Endothelial cell of umbilical vein (primary cell): ENCODE measurements at regions not wholly inside any gene's neighbourhood (a gene's known extent, or its start where the extent isn't known, plus 50 kb on each side); places are given as distances from the start of the nearest gene placed in this dataset.

Experiments used
- BruUV-seq: library from RNA; stranded (reverse); fragments of 400-500 nt; replicated peaks from 2 replicates; lab custom pipeline; 2021; lab: Mats Ljungman, UMichigan
- CTCF ChIA-PET: fragments of 300-600, 350-600 bp; sonication (Branson Sonifier 250); formaldehyde crosslinking; loops from one replicate; lab custom pipeline; 2021; ENCODE audit warnings: antibody characterized with exemption, inconsistent platforms; lab: Charles Lee
- POLR2A ChIA-PET: fragments of 300-600, 350-600 bp; sonication (Branson Sonifier 250); formaldehyde crosslinking; loops from one replicate; lab custom pipeline; 2021; ENCODE audit warnings: antibody characterized with exemption, inconsistent platforms; lab: Charles Lee
- DNase-seq: peaks from one replicate; pipeline ENCODE4 v3.0.0-alpha.2; 2011; ENCODE audit warnings: low read depth, low spot score
- FAIRE-seq: peaks from 2 replicates; lab custom pipeline; 2011; peaks lifted over from hg19 to GRCh38; lab: Jason Lieb, UNC
- H2AFZ ChIP-seq: 2 replicates; pipeline ENCODE4 v1.6.0; 2012; ENCODE audit warnings: low read depth, low read length, control low read depth, inconsistent platforms
- H3K27ac ChIP-seq: 2 replicates; pipeline ENCODE4 v1.5.1; 2011; ENCODE audit warnings: low read depth, mild to moderate bottlenecking, control low read depth, low read length, moderate library complexity; ENCODE audit not compliant: insufficient read depth
- H3K27me3 ChIP-seq, 2 experiments: 2 replicates each; pipeline versions ENCODE4 v1.6.0 to v1.6.1; 2011; ENCODE audit warnings: low read length in 2 of 2, mixed read lengths in 1 of 2; ENCODE audit not compliant: control insufficient read depth in 2 of 2, insufficient read depth in 2 of 2
- H3K36me3 ChIP-seq, 2 experiments: 2 replicates in 1 of 2; 3 replicates in 1 of 2; pipeline ENCODE4 v1.5.1; 2011; ENCODE audit warnings: low read length in 2 of 2, mild to moderate bottlenecking in 1 of 2, moderate library complexity in 1 of 2; ENCODE audit not compliant: control insufficient read depth in 2 of 2, insufficient read depth in 2 of 2; ENCODE audit errors: extremely low read depth in 1 of 2
- H3K4me1 ChIP-seq: 3 replicates; pipeline ENCODE4 v1.5.1; 2011; ENCODE audit warnings: mild to moderate bottlenecking, low read length; ENCODE audit not compliant: control insufficient read depth, insufficient read depth; ENCODE audit errors: extremely low read depth
- H3K4me2 ChIP-seq: 2 replicates; pipeline ENCODE4 v1.6.1; 2011; ENCODE audit warnings: low read length, control low read depth, mixed read lengths; ENCODE audit not compliant: insufficient read depth
- H3K4me3 ChIP-seq, 3 experiments: fragments of 200-600 bp in 1 of 3; sonication (generic), shearing (Covaris generic) in 1 of 3; replicated peaks in 1 of 3; 2 replicates each; pipeline ENCODE4 v1.5.1; 2011 to 2016; ENCODE audit warnings: control low read depth in 3 of 3, low read length in 3 of 3, mild to moderate bottlenecking in 2 of 3, inconsistent platforms in 1 of 3, low read depth in 1 of 3, moderate library complexity in 1 of 3; ENCODE audit not compliant: insufficient read depth in 1 of 3
- H3K79me2 ChIP-seq: 2 replicates; pipeline ENCODE4 v1.6.0; 2012; ENCODE audit warnings: low read length, inconsistent platforms; ENCODE audit not compliant: control insufficient read depth, insufficient read depth
- H3K9ac ChIP-seq: replicated peaks from 2 replicates; pipeline ENCODE3; 2011; ENCODE audit warnings: low read length, control low read depth; ENCODE audit not compliant: insufficient read depth; ENCODE audit errors: extremely low read depth
- H3K9me1 ChIP-seq: replicated peaks from 3 replicates; pipeline ENCODE4 v1.6.0; 2011; ENCODE audit warnings: mild to moderate bottlenecking, low read length; ENCODE audit not compliant: control insufficient read depth, insufficient read depth; ENCODE audit errors: extremely low read depth
- H3K9me3 ChIP-seq: replicated peaks from 2 replicates; pipeline ENCODE4 v1.5.1; 2012; ENCODE audit warnings: low read length, inconsistent platforms; ENCODE audit not compliant: control insufficient read depth, insufficient read depth
- H4K20me1 ChIP-seq: replicated peaks from 2 replicates; pipeline ENCODE3; 2011; ENCODE audit warnings: mild to moderate bottlenecking, low read length; ENCODE audit not compliant: control insufficient read depth, insufficient read depth; ENCODE audit errors: extremely low read depth
- CTCF ChIP-seq, 2 donors: IDR thresholded peaks; 1 replicate in 1 of 2; 2 replicates in 1 of 2; pipeline ENCODE4 v1.5.1; 2011; ENCODE audit warnings: low read length in 2 of 2, mild to moderate bottlenecking in 2 of 2, moderate library complexity in 2 of 2, control low read depth in 1 of 2, inconsistent platforms in 1 of 2, low read depth in 1 of 2; ENCODE audit not compliant: insufficient read depth in 1 of 2; ENCODE audit errors: extremely low read depth in 1 of 2
- EZH2 ChIP-seq: IDR thresholded peaks from 2 replicates; pipeline ENCODE4 v1.6.1; 2012; ENCODE audit warnings: borderline replicate concordance, low read depth, mild to moderate bottlenecking, moderate library complexity, low read length, inconsistent platforms; ENCODE audit not compliant: severe bottlenecking
- FOS ChIP-seq: IDR thresholded peaks from 2 replicates; pipeline ENCODE4 v1.6.1; 2011; ENCODE audit warnings: mild to moderate bottlenecking, low read length, moderate library complexity, borderline replicate concordance; ENCODE audit not compliant: insufficient read depth
- GATA2 ChIP-seq: IDR thresholded peaks from 2 replicates; pipeline ENCODE4 v1.7.0; 2011; ENCODE audit warnings: low read depth, mild to moderate bottlenecking, moderate library complexity, mixed read lengths, low read length; ENCODE audit not compliant: insufficient read length, insufficient read depth
- JUN ChIP-seq: IDR thresholded peaks from 2 replicates; pipeline ENCODE4 v1.6.1; 2011; ENCODE audit warnings: borderline replicate concordance, low read depth; ENCODE audit not compliant: insufficient read length, insufficient read depth
- MAX ChIP-seq: IDR thresholded peaks from 2 replicates; pipeline ENCODE4 v1.6.1; 2011; ENCODE audit not compliant: insufficient read depth, insufficient read length
- MYC ChIP-seq: IDR thresholded peaks from one replicate; pipeline ENCODE4 v1.6.1; 2011; ENCODE audit warnings: mild to moderate bottlenecking, low read depth, low read length
- POLR2A ChIP-seq: IDR thresholded peaks from 2 replicates; pipeline ENCODE4 v1.6.1; 2012; ENCODE audit warnings: low read depth, mild to moderate bottlenecking, control low read depth, low read length
- POLR2AphosphoS5 ChIP-seq: IDR thresholded peaks from 2 replicates; pipeline ENCODE4 v1.6.1; 2012; ENCODE audit warnings: low read depth, mild to moderate bottlenecking, control low read depth, low read length, moderate library complexity; ENCODE audit not compliant: insufficient read depth
- dilution Hi-C: fragments of 300-500 bp; cut with MboI; formaldehyde crosslinking; loops from one replicate; pipeline ENCODE4 v1.15.0; 2019; ENCODE audit warnings: low sequenced_read_pairs; ENCODE audit not compliant: extremely low pct_ligation_motif_present
- intact Hi-C: fragments of 100-400 bp; cut with micrococcal nuclease; formaldehyde crosslinking; loops from one replicate; pipeline ENCODE4 v1.10.0; 2022

GRCh38 chr13:31027136-31027535 is 94.7 kb downstream of the TEX26 start:
- no peak overlapping the region for H3K4me3 ChIP-seq
- no peaks in the 10 kb centered on the region for H3K79me2 ChIP-seq
- no peaks in the 10 kb centered on the region for H3K9me1 ChIP-seq
- no peaks in the 10 kb centered on the region for H3K36me3 ChIP-seq
- BruUV-seq: no TSS peak
- no peak overlapping the region for H3K4me2 ChIP-seq
- intact Hi-C loops: no loop called here
- dilution Hi-C loops: no loop called here
- H3K27me3 ChIP-seq: peaks cover 6 to 10% of the 10 kb centered on the region in 2 experiments
- TF ChIP-seq MAX (no peak), EZH2 (no peak), JUN (no peak), GATA2 (no peak), POLR2A (no peak), MYC (no peak), POLR2AphosphoS5 (no peak), CTCF (IDR thresholded peaks at IDR 0.05; ENCODE audit: extremely low read depth in 1 of 2, insufficient read depth in 1 of 2, low read depth in 1 of 2, low read length in 2 of 2) (no peak), FOS (no peak)
- no peak overlapping the region for H3K9ac ChIP-seq
- no peak overlapping the region for H3K27ac ChIP-seq
- H2AFZ ChIP-seq: no peak overlapping the region
- CTCF ChIA-PET: no interaction called here
- DNase-seq (no peak), FAIRE-seq (no peak)
- H4K20me1 ChIP-seq: no peaks in the 10 kb centered on the region
- H3K9me3 ChIP-seq: no peaks in the 10 kb centered on the region
- H3K4me1 ChIP-seq: no peaks in the 10 kb centered on the region
- POLR2A ChIA-PET: no interaction called here
